ENCODE measurements at regions not wholly inside any gene's neighbourhood (a gene's known extent, or its start where the extent isn't known, plus 50 kb on each side); places are given as distances from the start of the nearest gene placed in this dataset.

DNA sequence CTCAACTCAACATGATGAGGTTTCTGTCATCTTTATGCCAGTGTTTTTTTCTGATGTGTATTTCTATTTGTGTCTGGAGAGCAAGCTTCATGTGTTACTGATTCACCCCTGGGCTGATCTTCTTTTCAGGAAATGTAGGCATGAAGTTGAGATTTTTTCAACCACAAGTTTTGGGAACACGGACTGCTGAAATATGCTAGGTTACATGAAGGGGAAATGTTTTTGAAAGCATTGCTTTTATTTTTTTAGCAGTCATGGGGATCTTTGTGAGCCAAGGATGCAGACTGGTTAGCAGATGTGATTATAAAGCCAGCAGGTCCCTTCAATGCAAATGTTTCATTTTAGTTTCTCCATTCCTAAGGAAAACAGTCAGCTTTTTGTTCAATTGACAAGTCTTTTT lies 219.3 kb upstream of the COL8A1 start:
- Mint-ChIP-seq H3K27ac (no peak overlapping the region), H3K4me3 (no peak overlapping the region), H3K36me3 (no peaks in the 10 kb centered on the region), H3K27me3 (no peaks in the 10 kb centered on the region), H3K4me1 (ENCODE audit: unreplicated experiment) (no peaks in the 10 kb centered on the region), H3K9me3 (no peaks in the 10 kb centered on the region)
- no peak for TF ChIP-seq CTCF (conservative IDR thresholded peaks at IDR 0.05)
- no peak for DNase-seq (ENCODE audit: extremely low spot score, unreplicated experiment)

DNA sequence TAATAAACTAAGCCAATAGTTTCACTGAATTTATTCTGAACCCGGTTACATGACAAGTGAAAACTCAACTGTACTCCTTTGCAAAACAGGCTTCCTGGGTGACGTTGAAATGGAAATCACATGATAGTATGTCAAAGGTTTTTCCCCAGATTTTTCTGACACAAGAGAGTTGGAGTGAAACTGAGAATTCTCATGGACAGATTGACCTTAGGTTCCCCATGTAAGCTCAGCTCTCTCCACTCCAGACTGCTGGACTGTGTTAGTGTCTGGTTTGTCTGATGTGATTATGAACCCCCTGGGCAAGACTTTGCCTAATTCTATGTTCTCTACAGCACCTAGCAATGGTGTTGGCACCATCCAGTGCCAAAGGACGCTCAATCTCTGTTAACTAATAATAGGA lies 219.7 kb upstream of the COL8A1 start:
- H3K36me3 Mint-ChIP-seq, result no peaks in the 10 kb centered on the region

DNA sequence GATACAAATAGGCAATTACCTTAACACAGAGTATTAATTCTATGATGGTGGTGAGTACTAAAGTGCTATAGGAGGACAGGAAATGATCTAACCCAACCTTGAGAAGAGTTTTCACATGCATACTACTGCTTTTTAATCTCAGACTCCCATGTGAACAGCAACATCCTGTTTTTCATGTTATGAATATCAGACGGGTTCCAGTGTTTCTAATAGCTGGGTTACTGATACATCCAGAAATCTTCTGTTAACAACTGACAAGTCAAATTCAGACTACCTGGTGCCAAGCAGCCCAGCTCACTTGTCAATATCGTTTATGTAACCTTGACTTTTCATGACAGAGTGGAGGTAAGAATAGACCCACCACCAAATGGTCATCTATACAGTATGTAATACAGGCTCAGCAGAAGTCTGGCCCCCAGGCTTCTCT lies 220.2 kb upstream of the COL8A1 start:
- no peak for DNase-seq (ENCODE audit: extremely low spot score, unreplicated experiment)
- TF ChIP-seq CTCF (conservative IDR thresholded peaks at IDR 0.05), result no peak
- H3K27ac Mint-ChIP-seq, result no peak overlapping the region
- no peaks in the 10 kb centered on the region for H3K4me1 Mint-ChIP-seq (ENCODE audit: unreplicated experiment)
- H3K4me3 Mint-ChIP-seq, result no peak overlapping the region
- no peaks in the 10 kb centered on the region for H3K27me3 Mint-ChIP-seq
- no peaks in the 10 kb centered on the region for H3K36me3 Mint-ChIP-seq
- no peaks in the 10 kb centered on the region for H3K9me3 Mint-ChIP-seq

More for the DNA sequence above, 219.7 kb upstream of the COL8A1 start:
- Mint-ChIP-seq H3K4me3 (no peak overlapping the region), H3K4me1 (ENCODE audit: unreplicated experiment) (no peaks in the 10 kb centered on the region), H3K27ac (no peak overlapping the region), H3K9me3 (no peaks in the 10 kb centered on the region), H3K27me3 (no peaks in the 10 kb centered on the region)
- no peak for DNase-seq (ENCODE audit: extremely low spot score, unreplicated experiment)
- no peak for TF ChIP-seq CTCF (conservative IDR thresholded peaks at IDR 0.05)

- TF ChIP-seq CTCF (conservative IDR thresholded peaks at IDR 0.05), result no peak
- H3K27ac Mint-ChIP-seq, result no peak overlapping the region
- DNase-seq (ENCODE audit: extremely low spot score, unreplicated experiment), result no peak
- peaks cover 7% of the 10 kb centered on the region for H3K4me1 Mint-ChIP-seq (ENCODE audit: unreplicated experiment)
- no peaks in the 10 kb centered on the region for H3K27me3 Mint-ChIP-seq
- H3K9me3 Mint-ChIP-seq, result no peaks in the 10 kb centered on the region
- H3K36me3 Mint-ChIP-seq, result no peaks in the 10 kb centered on the region
- H3K4me3 Mint-ChIP-seq, result no peak overlapping the region
Observed at GRCh38 chr3:99413504-99413903, 224.9 kb upstream of the COL8A1 start.

DNA sequence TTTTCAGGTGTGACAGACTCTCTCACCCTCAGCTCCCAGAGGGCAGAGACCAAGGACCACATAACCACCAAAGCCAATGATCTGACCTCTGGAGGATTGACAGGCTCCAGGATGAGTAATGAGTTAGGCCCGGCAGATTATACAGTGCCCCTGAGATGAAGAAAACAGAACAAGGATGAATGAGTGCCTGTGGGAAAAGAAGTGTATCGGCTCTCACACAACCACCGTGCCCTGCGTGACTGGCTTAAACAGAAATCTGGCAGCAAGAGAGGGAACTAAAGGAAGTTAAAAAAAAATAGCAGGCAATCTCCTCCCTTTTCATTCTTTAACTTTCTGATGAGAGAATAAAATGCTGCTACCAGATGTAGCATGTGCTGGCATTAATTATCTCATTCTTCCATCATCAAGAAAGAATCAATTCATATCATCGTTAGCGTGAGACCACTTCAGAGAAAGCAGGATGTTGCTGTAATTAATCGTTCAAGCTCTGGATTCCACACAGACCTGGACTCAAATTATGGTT lies 227.5 kb upstream of the COL8A1 start:
- no peak overlapping the region for H3K4me3 Mint-ChIP-seq
- TF ChIP-seq CTCF (conservative IDR thresholded peaks at IDR 0.05), result no peak
- H3K4me1 Mint-ChIP-seq (ENCODE audit: unreplicated experiment), result peaks cover 7% of the 10 kb centered on the region
- H3K9me3 Mint-ChIP-seq, result no peaks in the 10 kb centered on the region
- no peak overlapping the region for H3K27ac Mint-ChIP-seq
- no peaks in the 10 kb centered on the region for H3K36me3 Mint-ChIP-seq
- H3K27me3 Mint-ChIP-seq, result no peaks in the 10 kb centered on the region
- no peak for DNase-seq (ENCODE audit: extremely low spot score, unreplicated experiment)

- Mint-ChIP-seq H3K9me3 (no peaks in the 10 kb centered on the region), H3K4me3 (no peak overlapping the region), H3K27ac (no peak overlapping the region), H3K27me3 (no peaks in the 10 kb centered on the region), H3K4me1 (ENCODE audit: unreplicated experiment) (peaks cover 7% of the 10 kb centered on the region), H3K36me3 (no peaks in the 10 kb centered on the region)
- no peak for DNase-seq (ENCODE audit: extremely low spot score, unreplicated experiment)
- TF ChIP-seq CTCF (conservative IDR thresholded peaks at IDR 0.05), result no peak
Observed at GRCh38 chr3:99409961-99410360, 228.4 kb upstream of the COL8A1 start.

All from type B pancreatic cell (in vitro differentiated cells).